CD4-positive, alpha-beta T cell (primary cell): ENCODE measurements at regions not wholly inside any gene's neighbourhood (a gene's known extent, or its start where the extent isn't known, plus 50 kb on each side); places are given as distances from the start of the nearest gene placed in this dataset.

ENCODE experiments used
- ATAC-seq: fragments of 200-7000 bp; cut with Tn5 transposase; one replicate; pipeline ENCODE4 v1.10.0; 2022; ENCODE audit warnings: mild to moderate bottlenecking; ENCODE audit not compliant: poor library complexity
- CTCF ChIA-PET: fragments of 350-600 bp; sonication (Branson Sonifier 250); formaldehyde crosslinking; loops from one replicate; lab custom pipeline; 2021; ENCODE audit warnings: antibody characterized with exemption, inconsistent platforms; lab: Charles Lee
- POLR2A ChIA-PET: fragments of 350-600 bp; sonication (Branson Sonifier 250); formaldehyde crosslinking; loops from one replicate; lab custom pipeline; 2021; ENCODE audit warnings: antibody characterized with exemption, inconsistent platforms; lab: Charles Lee
- DNase-seq, 14 experiments: peaks; one replicate each; pipeline ENCODE4 v3.0.0-alpha.2; 2013 to 2020; ENCODE audit warnings: mixed read lengths in 2 of 14
- H3K27ac ChIP-seq, 2 donors: one replicate each; pipeline versions ENCODE4 v1.5.1 to v1.7.0; 2013; ENCODE audit warnings: low read length in 2 of 2, low read depth in 1 of 2, mild to moderate bottlenecking in 1 of 2
- H3K27me3 ChIP-seq, 2 experiments: 1 replicate in 1 of 2; 2 replicates in 1 of 2; pipeline versions ENCODE4 v1.6.1 to v1.7.0; 2013; ENCODE audit warnings: low read length in 2 of 2, control low read depth in 1 of 2, mild to moderate bottlenecking in 1 of 2, moderate library complexity in 1 of 2; ENCODE audit not compliant: insufficient read depth in 2 of 2, control insufficient read depth in 1 of 2
- H3K36me3 ChIP-seq: one replicate; pipeline ENCODE4 v1.6.1; 2013; ENCODE audit warnings: low read length, control low read depth; ENCODE audit not compliant: insufficient read depth
- H3K4me1 ChIP-seq: one replicate; pipeline ENCODE4 v1.6.1; 2013; ENCODE audit warnings: low read length, control low read depth; ENCODE audit not compliant: insufficient read depth
- H3K4me3 ChIP-seq: one replicate; pipeline ENCODE4 v1.5.1; 2013; ENCODE audit warnings: mild to moderate bottlenecking, low read length, moderate library complexity
- H3K9me3 ChIP-seq, 2 experiments: 1 replicate in 1 of 2; 2 replicates in 1 of 2; pipeline versions ENCODE4 v1.6.1 to v1.7.0; 2013; ENCODE audit warnings: low read length in 2 of 2, mild to moderate bottlenecking in 2 of 2, control low read depth in 1 of 2, moderate library complexity in 1 of 2; ENCODE audit not compliant: control insufficient read depth in 1 of 2, insufficient read depth in 1 of 2
- H3K27ac Mint-ChIP-seq: one replicate; pipeline ENCODE4 v1.8.0; 2020; ENCODE audit warnings: mixed read lengths
- H3K27me3 Mint-ChIP-seq: one replicate; pipeline ENCODE4 v1.8.0; 2021; ENCODE audit warnings: mixed read lengths
- H3K36me3 Mint-ChIP-seq: one replicate; pipeline ENCODE4 v1.8.0; 2021; ENCODE audit warnings: low read depth, mixed read lengths
- H3K4me1 Mint-ChIP-seq: one replicate; pipeline ENCODE4 v1.8.0; 2021; ENCODE audit warnings: low read depth, mixed read lengths
- H3K4me3 Mint-ChIP-seq: one replicate; pipeline ENCODE4 v1.8.0; 2020; ENCODE audit warnings: mild to moderate bottlenecking, mixed read lengths
- H3K9me3 Mint-ChIP-seq: one replicate; pipeline ENCODE4 v1.8.0; 2020; ENCODE audit warnings: mixed read lengths
- intact Hi-C, 2 experiments: fragments of 100-400 bp; cut with DNase I in 1 of 2; cut with micrococcal nuclease in 1 of 2; formaldehyde crosslinking; loops; one replicate each; pipeline versions ENCODE4 v1.15.1 to v1.9.0; 2023 to 2025; cut with DNase I, micrococcal nuclease
- TF ChIP-seq, protein P1 (sequence below): fragments of 200-600 bp; IDR thresholded peaks from one replicate; pipeline ENCODE4 v1.8.0; 2022; ENCODE audit warnings: antibody characterized with exemption, mild to moderate bottlenecking

DNA sequence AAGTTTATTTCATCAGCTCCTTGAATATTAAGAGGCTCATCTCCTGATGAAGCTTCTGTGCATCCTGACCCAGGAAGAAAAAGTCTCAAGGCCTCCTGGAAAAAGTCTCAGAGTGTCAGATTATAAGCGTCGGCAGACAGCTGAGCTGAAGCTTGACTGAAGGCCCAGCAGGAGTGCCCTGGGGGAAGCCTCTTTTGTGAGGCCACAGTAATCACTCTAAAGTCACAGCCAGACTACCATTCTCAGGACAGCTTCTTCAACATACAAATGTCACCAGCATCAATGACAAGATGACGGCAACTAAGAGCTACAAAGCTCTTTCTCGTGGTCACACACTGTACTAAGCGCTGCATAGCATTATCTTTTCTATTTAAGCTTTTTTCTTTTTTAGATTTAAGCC is 72.7 kb upstream of the LRRN1 start:
- TF ChIP-seq, protein P1, sequence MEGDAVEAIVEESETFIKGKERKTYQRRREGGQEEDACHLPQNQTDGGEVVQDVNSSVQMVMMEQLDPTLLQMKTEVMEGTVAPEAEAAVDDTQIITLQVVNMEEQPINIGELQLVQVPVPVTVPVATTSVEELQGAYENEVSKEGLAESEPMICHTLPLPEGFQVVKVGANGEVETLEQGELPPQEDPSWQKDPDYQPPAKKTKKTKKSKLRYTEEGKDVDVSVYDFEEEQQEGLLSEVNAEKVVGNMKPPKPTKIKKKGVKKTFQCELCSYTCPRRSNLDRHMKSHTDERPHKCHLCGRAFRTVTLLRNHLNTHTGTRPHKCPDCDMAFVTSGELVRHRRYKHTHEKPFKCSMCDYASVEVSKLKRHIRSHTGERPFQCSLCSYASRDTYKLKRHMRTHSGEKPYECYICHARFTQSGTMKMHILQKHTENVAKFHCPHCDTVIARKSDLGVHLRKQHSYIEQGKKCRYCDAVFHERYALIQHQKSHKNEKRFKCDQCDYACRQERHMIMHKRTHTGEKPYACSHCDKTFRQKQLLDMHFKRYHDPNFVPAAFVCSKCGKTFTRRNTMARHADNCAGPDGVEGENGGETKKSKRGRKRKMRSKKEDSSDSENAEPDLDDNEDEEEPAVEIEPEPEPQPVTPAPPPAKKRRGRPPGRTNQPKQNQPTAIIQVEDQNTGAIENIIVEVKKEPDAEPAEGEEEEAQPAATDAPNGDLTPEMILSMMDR: no peak
- Mint-ChIP-seq H3K36me3 (no peaks in the 10 kb centered on the region), H3K27me3 (no peaks in the 10 kb centered on the region), H3K27ac (no peak overlapping the region), H3K9me3 (peaks cover 2% of the 10 kb centered on the region), H3K4me1 (no peaks in the 10 kb centered on the region), H3K4me3 (no peak overlapping the region)
- ChIA-PET CTCF (no interaction called here), POLR2A (no interaction called here)
- ATAC-seq (no peak), DNase-seq (no peak)
- intact Hi-C loops: no loop called here
- no peaks in the 10 kb centered on the region for H3K4me1 ChIP-seq
- no peaks in the 10 kb centered on the region for H3K27me3 ChIP-seq
- no peaks in the 10 kb centered on the region for H3K36me3 ChIP-seq
- H3K27ac ChIP-seq: no peak overlapping the region
- H3K9me3 ChIP-seq: no peaks in the 10 kb centered on the region
- no peak overlapping the region for H3K4me3 ChIP-seq

DNA sequence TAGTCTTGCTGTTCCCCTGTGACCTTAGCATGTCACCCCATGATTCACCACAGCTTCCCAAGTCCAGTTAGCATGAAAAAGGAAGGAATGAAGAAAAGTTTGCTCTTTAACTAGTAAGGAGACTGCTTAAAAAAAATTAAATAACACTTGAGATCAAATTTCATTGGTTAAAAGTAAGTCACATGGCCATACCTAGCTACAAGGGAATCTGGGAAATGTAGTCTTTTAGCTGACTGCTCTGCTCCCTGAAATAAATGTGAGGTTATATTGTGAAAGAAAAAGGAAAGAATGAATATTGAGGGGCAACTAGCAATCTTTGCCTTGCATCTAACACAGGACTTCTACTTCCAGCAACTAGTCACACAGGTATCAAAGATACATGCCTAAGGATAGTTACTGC is 84.7 kb upstream of the LRRN1 start:
- Mint-ChIP-seq H3K36me3 (no peaks in the 10 kb centered on the region), H3K27me3 (peaks cover 11% of the 10 kb centered on the region), H3K27ac (no peak overlapping the region), H3K4me3 (no peak overlapping the region), H3K9me3 (no peaks in the 10 kb centered on the region), H3K4me1 (no peaks in the 10 kb centered on the region)
- H3K9me3 ChIP-seq: peaks cover 0 to 7% of the 10 kb centered on the region in 2 experiments
- no peaks in the 10 kb centered on the region for H3K36me3 ChIP-seq
- TF ChIP-seq, protein P1: no peak
- no peak overlapping the region for H3K4me3 ChIP-seq
- ChIA-PET CTCF (interaction anchor here (0.6 kb wide), 1 partner anchor 17 kb away, joined by 5 read pairs; no protein-coding TSS in a partner anchor), POLR2A (no interaction called here)
- DNase-seq (no peak), ATAC-seq (no peak)
- H3K27ac ChIP-seq: no peak overlapping the region
- H3K27me3 ChIP-seq: no peaks in the 10 kb centered on the region
- no peaks in the 10 kb centered on the region for H3K4me1 ChIP-seq
- intact Hi-C loops: no loop called here

DNA sequence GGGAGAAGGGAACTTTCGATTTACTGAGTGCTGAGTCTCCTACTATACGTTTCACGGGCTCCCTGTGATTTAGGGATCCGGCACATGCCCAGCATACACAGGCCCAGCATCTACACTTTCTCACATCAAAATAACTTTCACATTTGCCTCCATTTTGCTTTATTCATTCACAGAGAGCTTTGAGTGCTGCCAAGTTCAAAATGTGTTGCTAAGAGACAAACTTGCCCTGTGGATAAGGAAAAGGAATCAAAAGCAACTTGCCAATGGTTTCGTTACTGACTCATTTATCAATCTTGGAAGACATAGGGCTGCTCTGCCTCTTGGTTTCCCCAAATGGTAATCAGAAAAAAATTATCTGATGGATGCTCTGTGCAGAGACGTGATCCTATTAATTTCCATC is 86.3 kb upstream of the LRRN1 start:
- DNase-seq: no peak
- intact Hi-C loops: no loop called here
- no peak overlapping the region for H3K27ac Mint-ChIP-seq
- no peak overlapping the region for H3K27ac ChIP-seq
- no peaks in the 10 kb centered on the region for H3K4me1 Mint-ChIP-seq
- no peak for ATAC-seq
- no peaks in the 10 kb centered on the region for H3K27me3 ChIP-seq
- no peaks in the 10 kb centered on the region for H3K36me3 Mint-ChIP-seq
- CTCF ChIA-PET: no interaction called here
- H3K36me3 ChIP-seq: no peaks in the 10 kb centered on the region
- H3K4me3 ChIP-seq: no peak overlapping the region
- H3K27me3 Mint-ChIP-seq: peaks cover 11% of the 10 kb centered on the region
- no peaks in the 10 kb centered on the region for H3K9me3 Mint-ChIP-seq
- peaks cover 0 to 4% of the 10 kb centered on the region in 2 experiments for H3K9me3 ChIP-seq
- POLR2A ChIA-PET: no interaction called here
- no peaks in the 10 kb centered on the region for H3K4me1 ChIP-seq
- TF ChIP-seq, protein P1: no peak
- no peak overlapping the region for H3K4me3 Mint-ChIP-seq
